Heart right ventricle (tissue), 16 donors: ENCODE measurements at regions not wholly inside any gene's neighbourhood (a gene's known extent, or its start where the extent isn't known, plus 50 kb on each side); places are given as distances from the start of the nearest gene placed in this dataset.

Source experiments
- ATAC-seq, 8 donors: fragments of 200-7000 bp; cut with Tn5 transposase; one replicate each; pipeline ENCODE4 v1.9.1; 2020; ENCODE audit warnings: mild to moderate bottlenecking in 8 of 8, moderate library complexity in 8 of 8, moderate number of reproducible peaks in 1 of 8
- DNase-seq, 2 donors: peaks; one replicate each; pipeline ENCODE4 v3.0.0-alpha.2; 2020
- H3K27ac ChIP-seq, 10 donors: fragments of 200-600 bp; sonication (generic) in 2 of 10; one replicate each; pipeline versions ENCODE4 v1.5.0 to v1.8.0; 2020 to 2022; ENCODE audit warnings: mild to moderate bottlenecking in 3 of 10
- H3K27me3 ChIP-seq, 7 donors: fragments of 200-600 bp; one replicate each; pipeline ENCODE4 v1.8.0; 2021 to 2022; ENCODE audit warnings: mild to moderate bottlenecking in 2 of 7
- H3K36me3 ChIP-seq, 9 donors: fragments of 200-600 bp; sonication (generic) in 1 of 9; one replicate each; pipeline versions ENCODE4 v1.5.0 to v1.8.0; 2020 to 2022; ENCODE audit warnings: mild to moderate bottlenecking in 2 of 9
- H3K4me1 ChIP-seq, 9 donors: fragments of 200-600 bp; sonication (generic) in 1 of 9; one replicate each; pipeline versions ENCODE4 v1.5.0 to v1.8.0; 2020 to 2022; ENCODE audit warnings: mild to moderate bottlenecking in 4 of 9
- H3K4me3 ChIP-seq, 10 donors: fragments of 200-600 bp; sonication (generic) in 2 of 10; one replicate each; pipeline versions ENCODE4 v1.5.0 to v1.8.0; 2020 to 2022; ENCODE audit warnings: mild to moderate bottlenecking in 7 of 10, moderate library complexity in 2 of 10
- H3K9me3 ChIP-seq, 11 donors: fragments of 200-600 bp in 10 of 11; sonication (generic) in 2 of 11; one replicate each; pipeline versions ENCODE4 v1.5.0 to v1.8.0; 2013 to 2022; ENCODE audit warnings: mild to moderate bottlenecking in 2 of 11, control low read depth in 1 of 11, moderate library complexity in 1 of 11
- WGBS, 2 donors: extraction: QIAGEN DNeasy Blood & Tissue Kit; methylation state at CpG; one replicate each; pipeline ENCODE4 v1.1.7; 2013; ENCODE audit warnings: inconsistent platforms in 1 of 2; 5-methylcytosine and 5-hydroxymethylcytosine counted together
- intact Hi-C, 10 donors: fragments of 100-400 bp; cut with DNase I; formaldehyde crosslinking; loops; one replicate each; pipeline versions ENCODE4 v1.11.1 to v1.14.2; 2022
- TF ChIP-seq, protein P1 (sequence below), 9 donors: fragments of 200-600 bp; sonication (generic) in 2 of 9; IDR thresholded peaks; one replicate each; pipeline versions ENCODE4 v1.5.0 to v1.8.0; 2021 to 2022; ENCODE audit warnings: antibody characterized with exemption in 9 of 9, mild to moderate bottlenecking in 5 of 9, moderate library complexity in 1 of 9
- donor health status: Arrhythmogenic right ventricular cardiomyopathy.
- donor health status: ischemic (EF 13 %, LVEDD 7.1; RV severe dilation, severe dysfunction).
- donor health status: healthy with polysubstance abuse.
- donor health status: DM: no; HTN: yes; CAD: no.
- donor health status: DM: no; HTN: no; CAD: no.
- donor health status: ischemic (EF 25% LVEDD 6.9; RV normal size, moderate dysfunction).
- donor health status: ischemic (EF 25% LVEDD 5.7; RV mildly dilated, moderate dysfunction).
- donor health status: healthy.
- donor health status: DM: yes; HTN: yes; CAD: no.
- donor health status: Ischemic cardiomyopathy.
- donor health status: ischemic (EF 35%, LVEDD 5.7; RV mildly dilated, moderate dysfunction).
- donor health status: nonischemic (EF 11% LVEDD 7.7; RV severe dilation, severe dysfunction).
- donor health status: DM: yes; HTN: yes; CAD: no.
- donor health status: PGD.
- donor health status: ischemic (EF 29% LVEDD 5.4; RV normal size, mild dysfunction).
- donor health status: nonischemic (EF 23%, LVEDD 6.1; RV moderate dilation, normal function).

DNA sequence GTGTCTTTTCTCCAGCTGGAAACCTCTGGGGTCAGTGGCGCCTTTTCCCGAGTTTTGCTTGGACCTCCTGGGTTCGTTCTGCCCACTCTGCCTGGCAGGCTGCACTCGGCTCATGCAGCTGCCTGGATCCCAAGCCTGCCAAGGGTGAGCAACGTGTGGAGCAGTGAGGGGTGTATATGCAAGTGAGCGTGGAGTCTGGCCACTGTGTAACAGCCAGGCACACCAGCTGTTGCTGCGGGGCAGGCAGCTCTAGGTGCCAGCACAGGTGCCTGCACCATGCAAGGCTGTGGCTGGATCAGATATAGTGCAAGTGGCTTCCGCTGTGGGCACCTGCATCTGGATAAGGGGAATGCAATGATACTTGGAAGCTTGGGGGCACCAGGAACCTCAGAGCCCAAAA lies 699.4 kb downstream of the SLITRK1 start:
- DNase-seq (no peak), ATAC-seq (peak in 1 of 8 donors; percentile 13)
- Histone ChIP-seq H3K4me3 (no peak overlapping the region), H3K4me1 (no peaks in the 10 kb centered on the region), H3K36me3 (no peaks in the 10 kb centered on the region), H3K27ac (no peak overlapping the region), H3K9me3 (peaks cover 0 to 32% (median 0%) of the 10 kb centered on the region in 11 donors), H3K27me3 (no peaks in the 10 kb centered on the region)
- TF ChIP-seq, protein P1, sequence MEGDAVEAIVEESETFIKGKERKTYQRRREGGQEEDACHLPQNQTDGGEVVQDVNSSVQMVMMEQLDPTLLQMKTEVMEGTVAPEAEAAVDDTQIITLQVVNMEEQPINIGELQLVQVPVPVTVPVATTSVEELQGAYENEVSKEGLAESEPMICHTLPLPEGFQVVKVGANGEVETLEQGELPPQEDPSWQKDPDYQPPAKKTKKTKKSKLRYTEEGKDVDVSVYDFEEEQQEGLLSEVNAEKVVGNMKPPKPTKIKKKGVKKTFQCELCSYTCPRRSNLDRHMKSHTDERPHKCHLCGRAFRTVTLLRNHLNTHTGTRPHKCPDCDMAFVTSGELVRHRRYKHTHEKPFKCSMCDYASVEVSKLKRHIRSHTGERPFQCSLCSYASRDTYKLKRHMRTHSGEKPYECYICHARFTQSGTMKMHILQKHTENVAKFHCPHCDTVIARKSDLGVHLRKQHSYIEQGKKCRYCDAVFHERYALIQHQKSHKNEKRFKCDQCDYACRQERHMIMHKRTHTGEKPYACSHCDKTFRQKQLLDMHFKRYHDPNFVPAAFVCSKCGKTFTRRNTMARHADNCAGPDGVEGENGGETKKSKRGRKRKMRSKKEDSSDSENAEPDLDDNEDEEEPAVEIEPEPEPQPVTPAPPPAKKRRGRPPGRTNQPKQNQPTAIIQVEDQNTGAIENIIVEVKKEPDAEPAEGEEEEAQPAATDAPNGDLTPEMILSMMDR (IDR thresholded peaks at IDR 0.05) = no peak
- intact Hi-C loops = no loop called here
- WGBS, 2 donors = 82% methylated on average over 8 of the region's 8 CpGs

DNA sequence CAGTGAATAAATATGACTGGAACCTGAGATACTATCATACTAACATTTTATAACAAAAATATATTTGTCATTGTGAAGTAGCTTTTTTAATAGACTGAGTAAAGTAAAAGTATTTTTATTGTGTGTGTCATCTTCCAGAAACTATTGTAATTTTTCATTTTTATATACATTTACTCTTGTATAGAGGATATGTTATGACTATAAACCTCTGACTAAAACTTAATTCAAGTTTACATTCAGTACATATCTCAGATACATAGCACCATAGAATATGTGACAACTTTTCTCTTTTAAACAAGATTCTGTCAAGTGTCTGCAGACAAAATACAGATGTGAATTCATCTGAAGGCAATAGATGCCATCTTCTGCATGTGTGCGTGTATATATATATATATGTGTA lies 704.3 kb downstream of the SLITRK1 start:
- Histone ChIP-seq H3K4me3 (no peak overlapping the region), H3K27ac (no peak overlapping the region), H3K27me3 (no peaks in the 10 kb centered on the region), H3K9me3 (no peaks in the 10 kb centered on the region), H3K4me1 (no peaks in the 10 kb centered on the region), H3K36me3 (no peaks in the 10 kb centered on the region)
- TF ChIP-seq, protein P1 (IDR thresholded peaks at IDR 0.05) = no peak
- WGBS, 2 donors = 0% methylated on average over 1 of the region's 1 CpG
- intact Hi-C loops = no loop called here
- DNase-seq (no peak), ATAC-seq (no peak)

DNA sequence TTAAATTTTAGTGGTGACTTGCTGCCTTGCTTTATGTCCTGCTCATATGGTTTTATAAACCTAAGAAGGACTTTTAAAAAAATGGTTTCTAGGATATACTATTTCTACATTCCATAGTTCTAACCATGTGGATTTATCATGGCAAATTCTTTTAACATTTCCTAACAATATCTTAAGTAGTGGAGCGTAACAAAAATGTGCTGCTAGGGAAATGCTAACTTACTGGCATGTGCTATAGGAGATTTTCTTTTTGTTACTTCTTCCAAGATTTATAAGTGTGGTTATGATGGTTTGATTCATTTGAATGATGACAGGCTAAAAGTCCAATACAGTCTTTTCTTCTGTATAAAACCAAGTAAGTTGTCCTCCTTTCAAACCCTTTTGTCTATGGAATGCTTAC lies 713.7 kb downstream of the SLITRK1 start:
- no peaks in the 10 kb centered on the region for H3K4me1 ChIP-seq
- ATAC-seq (no peak), DNase-seq (no peak)
- no peak overlapping the region for H3K27ac ChIP-seq
- 71 to 77% methylated on average over 1 of the region's 1 CpG for whole genome bisulfite sequencing, 2 donors
- H3K4me3 ChIP-seq = no peak overlapping the region
- intact Hi-C loops = no loop called here
- no peaks in the 10 kb centered on the region for H3K27me3 ChIP-seq
- peaks cover 0 to 12% (median 0%) of the 10 kb centered on the region in 11 donors for H3K9me3 ChIP-seq
- no peaks in the 10 kb centered on the region for H3K36me3 ChIP-seq
- TF ChIP-seq, protein P1 (IDR thresholded peaks at IDR 0.05) = no peak

DNA sequence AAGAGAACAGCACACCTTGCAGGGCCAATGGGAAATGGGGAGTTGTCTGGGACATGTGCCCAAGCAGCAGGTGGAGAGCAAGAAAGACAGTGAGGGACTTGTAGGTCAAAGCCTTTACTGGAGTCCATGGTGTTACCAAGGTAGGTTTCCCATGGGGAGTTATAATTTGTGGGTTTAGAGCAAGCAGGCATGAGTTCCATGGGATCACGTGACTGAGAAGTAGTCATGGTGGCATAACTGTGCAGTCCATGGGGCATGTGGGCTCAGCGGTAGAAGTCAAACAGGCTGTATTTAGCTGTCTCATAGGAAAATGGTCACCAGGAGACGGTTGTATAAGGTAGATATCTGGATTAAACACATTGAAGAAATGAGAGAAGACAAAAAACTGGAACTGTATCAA lies 715.1 kb downstream of the SLITRK1 start:
- Histone ChIP-seq H3K36me3 (no peaks in the 10 kb centered on the region), H3K4me1 (no peaks in the 10 kb centered on the region), H3K9me3 (peaks cover 0 to 10% (median 0%) of the 10 kb centered on the region in 11 donors), H3K27ac (no peak overlapping the region), H3K27me3 (no peaks in the 10 kb centered on the region), H3K4me3 (no peak overlapping the region)
- ATAC-seq (no peak), DNase-seq (no peak)
- TF ChIP-seq, protein P1 (IDR thresholded peaks at IDR 0.05) = no peak
- intact Hi-C loops = no loop called here
- WGBS, 2 donors = 85% methylated on average over 3 of the region's 3 CpGs

DNA sequence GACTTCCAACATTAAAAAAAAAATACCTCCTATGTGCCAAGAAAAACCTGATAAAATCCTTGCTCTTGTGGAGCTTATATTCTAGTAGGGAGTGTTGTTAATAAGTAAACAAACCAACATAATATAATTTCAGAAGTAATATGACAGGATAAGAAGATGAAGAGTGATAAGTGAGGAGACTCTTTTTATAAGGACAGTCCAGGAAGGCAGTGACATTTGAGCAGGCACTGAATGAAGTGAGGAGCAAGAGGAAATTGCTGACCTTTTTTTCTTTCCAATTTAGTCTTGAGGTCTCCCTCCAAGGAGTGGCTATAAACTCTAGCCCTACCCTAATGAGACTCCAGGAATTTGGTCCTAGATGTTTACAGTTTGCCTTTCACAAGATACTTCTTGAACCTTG lies 715.7 kb downstream of the SLITRK1 start:
- H3K4me1 ChIP-seq = no peaks in the 10 kb centered on the region
- DNase-seq (no peak), ATAC-seq (no peak)
- H3K4me3 ChIP-seq = no peak overlapping the region
- H3K27ac ChIP-seq = no peak overlapping the region
- TF ChIP-seq, protein P1 (IDR thresholded peaks at IDR 0.05) = no peak
- intact Hi-C loops = no loop called here
- H3K9me3 ChIP-seq = peaks cover 0 to 10% (median 0%) of the 10 kb centered on the region in 11 donors
- H3K36me3 ChIP-seq = no peaks in the 10 kb centered on the region
- no peaks in the 10 kb centered on the region for H3K27me3 ChIP-seq
